Subcutaneous abdominal adipose tissue (tissue), 5 donors: ENCODE measurements at regions not wholly inside any gene's neighbourhood (a gene's known extent, or its start where the extent isn't known, plus 50 kb on each side); places are given as distances from the start of the nearest gene placed in this dataset.

ENCODE experiments used
- H3K27ac ChIP-seq: one replicate; pipeline ENCODE4 v1.7.0; 2013; ENCODE audit warnings: low read depth, mild to moderate bottlenecking, inconsistent platforms, low read length, moderate library complexity
- H3K27me3 ChIP-seq, 5 donors: one replicate each; pipeline ENCODE4 v1.7.0; 2013; ENCODE audit warnings: low read length in 5 of 5, inconsistent platforms in 1 of 5; ENCODE audit not compliant: control insufficient read depth in 5 of 5, insufficient read depth in 4 of 5
- H3K36me3 ChIP-seq, 5 donors: one replicate each; pipeline ENCODE4 v1.7.0; 2013; ENCODE audit warnings: low read length in 5 of 5; ENCODE audit not compliant: control insufficient read depth in 5 of 5, insufficient read depth in 5 of 5
- H3K4me1 ChIP-seq, 5 donors: one replicate each; pipeline ENCODE4 v1.7.0; 2013; ENCODE audit warnings: low read length in 5 of 5, mild to moderate bottlenecking in 3 of 5, moderate library complexity in 1 of 5; ENCODE audit not compliant: control insufficient read depth in 5 of 5, insufficient read depth in 5 of 5
- H3K4me3 ChIP-seq, 5 donors: one replicate each; pipeline ENCODE4 v1.7.0; 2013; ENCODE audit warnings: low read length in 5 of 5, low read depth in 1 of 5
- H3K9ac ChIP-seq, 5 donors: one replicate each; pipeline ENCODE4 v1.7.0; 2013; ENCODE audit warnings: low read length in 5 of 5, mild to moderate bottlenecking in 4 of 5, moderate library complexity in 3 of 5
- H3K9me3 ChIP-seq, 5 donors: one replicate each; pipeline ENCODE4 v1.7.0; 2013; ENCODE audit warnings: low read length in 5 of 5; ENCODE audit not compliant: control insufficient read depth in 5 of 5
- donor health status: healthy.
- donor health status: healthy.
- donor health status: healthy.
- donor health status: healthy.
- donor health status: healthy.

DNA sequence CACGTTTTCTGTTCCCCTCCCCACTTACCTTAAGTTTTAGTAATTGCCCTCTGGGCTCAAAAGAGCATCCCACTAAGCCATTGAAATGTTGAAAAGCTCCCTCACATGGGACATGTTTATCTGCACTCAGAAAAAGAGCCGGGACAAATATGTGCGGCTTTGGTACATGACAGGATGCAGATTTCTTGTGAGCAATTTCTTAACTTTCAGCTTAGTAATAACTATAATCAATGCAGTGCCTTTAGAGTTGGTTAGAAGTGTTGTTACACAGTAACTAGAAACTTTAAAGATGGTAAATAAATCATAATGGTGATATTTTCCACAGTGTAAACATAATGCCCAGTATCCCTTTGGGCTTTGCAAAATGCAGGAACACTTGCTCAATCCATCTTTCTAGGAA, 89.2 kb downstream of the ZNF365 start:
- no peak overlapping the region for H3K9ac ChIP-seq
- H3K27me3 ChIP-seq, result no peaks in the 10 kb centered on the region
- no peak overlapping the region for H3K27ac ChIP-seq
- no peak overlapping the region for H3K4me3 ChIP-seq
- H3K4me1 ChIP-seq, result peaks cover 0 to 8% (median 0%) of the 10 kb centered on the region in 5 donors
- H3K9me3 ChIP-seq, result peaks cover 0 to 16% (median 11%) of the 10 kb centered on the region in 5 donors
- H3K36me3 ChIP-seq, result no peaks in the 10 kb centered on the region

DNA sequence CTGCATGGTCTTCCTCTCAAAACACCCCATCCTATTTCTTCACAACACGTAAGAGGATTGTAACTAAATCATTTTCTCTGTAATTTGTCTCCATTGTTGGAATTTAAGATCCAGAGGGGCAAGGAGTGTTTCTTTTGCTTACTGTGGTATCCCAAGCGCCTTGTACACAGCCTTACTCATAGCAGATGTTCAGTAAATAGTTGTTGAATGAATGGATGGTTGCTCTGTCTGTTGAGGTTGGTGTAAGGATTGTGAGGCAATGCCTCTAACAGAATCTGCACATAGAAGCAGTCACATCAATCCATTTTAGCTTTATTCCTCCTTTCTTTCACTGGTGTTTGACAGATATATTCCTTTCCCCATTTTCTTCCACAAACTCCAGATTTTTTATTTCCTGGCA, 90.1 kb downstream of the ZNF365 start:
- Histone ChIP-seq H3K4me3 (no peak overlapping the region), H3K9ac (no peak overlapping the region), H3K27me3 (no peaks in the 10 kb centered on the region), H3K9me3 (peaks cover 0 to 16% (median 11%) of the 10 kb centered on the region in 5 donors), H3K4me1 (peaks cover 0 to 8% (median 0%) of the 10 kb centered on the region in 5 donors), H3K27ac (no peak overlapping the region), H3K36me3 (no peaks in the 10 kb centered on the region)

DNA sequence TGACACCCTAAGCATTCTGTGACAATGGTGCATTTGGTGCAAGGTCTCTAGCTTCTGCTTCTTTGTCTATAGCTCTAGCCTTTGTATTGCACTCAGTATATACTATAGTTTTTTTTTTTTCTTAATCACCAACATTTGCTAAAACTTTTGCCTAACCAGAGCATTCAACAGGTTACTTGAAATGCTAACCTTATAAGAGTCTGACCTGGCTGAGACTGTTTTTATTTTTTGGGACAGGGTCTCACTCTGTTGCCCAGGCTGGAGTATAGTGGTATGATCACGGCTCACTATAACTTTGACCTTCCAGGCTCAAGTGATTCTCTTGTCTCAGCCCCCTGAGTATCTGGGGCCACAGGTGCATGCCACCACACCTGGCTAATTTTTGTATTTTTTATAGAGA, 92.4 kb downstream of the ZNF365 start:
- Histone ChIP-seq H3K9ac (no peak overlapping the region), H3K27me3 (no peaks in the 10 kb centered on the region), H3K36me3 (no peaks in the 10 kb centered on the region), H3K4me3 (no peak overlapping the region), H3K4me1 (peaks cover 0 to 8% (median 0%) of the 10 kb centered on the region in 5 donors), H3K9me3 (peaks cover 0 to 16% (median 11%) of the 10 kb centered on the region in 5 donors), H3K27ac (no peak overlapping the region)

DNA sequence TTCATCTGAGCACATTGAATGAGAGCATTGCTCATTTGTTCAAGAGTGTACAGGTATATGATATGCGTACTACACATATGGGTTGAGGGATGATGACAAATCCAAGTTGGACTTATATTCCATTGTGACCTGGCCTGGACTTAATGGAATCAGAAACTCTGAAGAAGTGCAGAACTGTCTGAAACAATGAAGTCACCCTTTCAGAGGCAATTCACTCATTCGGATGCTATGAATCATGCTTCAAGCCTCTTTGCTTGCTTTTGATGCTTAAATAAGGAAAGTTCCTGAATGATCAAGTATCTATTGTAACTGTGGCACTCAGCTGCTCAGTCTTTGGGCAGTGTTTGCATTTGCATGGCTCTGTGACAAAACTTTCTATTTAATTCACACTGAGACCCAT, 93.4 kb downstream of the ZNF365 start:
- peaks cover 0 to 8% (median 0%) of the 10 kb centered on the region in 5 donors for H3K4me1 ChIP-seq
- no peak overlapping the region for H3K4me3 ChIP-seq
- H3K36me3 ChIP-seq, result no peaks in the 10 kb centered on the region
- H3K9me3 ChIP-seq, result peaks cover 0 to 16% (median 11%) of the 10 kb centered on the region in 5 donors
- no peak overlapping the region for H3K27ac ChIP-seq
- no peaks in the 10 kb centered on the region for H3K27me3 ChIP-seq
- H3K9ac ChIP-seq, result no peak overlapping the region

DNA sequence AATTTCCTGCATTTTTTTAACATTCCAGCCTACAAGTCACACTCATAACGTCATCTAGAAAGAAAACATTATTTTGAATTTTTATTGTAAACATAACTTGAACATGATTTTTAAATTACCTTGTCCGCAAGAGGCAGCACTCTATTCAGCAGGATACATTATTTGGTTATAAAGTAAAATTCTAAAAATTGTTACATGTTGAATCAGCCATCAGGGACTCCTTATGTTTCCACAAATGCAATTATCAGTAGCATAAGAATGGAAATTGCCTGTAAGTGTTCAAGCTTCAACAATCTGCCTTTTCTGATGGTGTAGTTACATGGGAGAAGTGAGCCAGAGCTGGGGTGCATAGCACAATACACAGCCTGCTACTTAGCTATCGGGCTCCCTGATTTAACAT, 97.5 kb downstream of the ZNF365 start:
- H3K27ac ChIP-seq, result no peak overlapping the region
- H3K27me3 ChIP-seq, result no peaks in the 10 kb centered on the region
- no peak overlapping the region for H3K4me3 ChIP-seq
- no peaks in the 10 kb centered on the region for H3K36me3 ChIP-seq
- no peaks in the 10 kb centered on the region for H3K4me1 ChIP-seq
- no peak overlapping the region for H3K9ac ChIP-seq
- H3K9me3 ChIP-seq, result no peaks in the 10 kb centered on the region

DNA sequence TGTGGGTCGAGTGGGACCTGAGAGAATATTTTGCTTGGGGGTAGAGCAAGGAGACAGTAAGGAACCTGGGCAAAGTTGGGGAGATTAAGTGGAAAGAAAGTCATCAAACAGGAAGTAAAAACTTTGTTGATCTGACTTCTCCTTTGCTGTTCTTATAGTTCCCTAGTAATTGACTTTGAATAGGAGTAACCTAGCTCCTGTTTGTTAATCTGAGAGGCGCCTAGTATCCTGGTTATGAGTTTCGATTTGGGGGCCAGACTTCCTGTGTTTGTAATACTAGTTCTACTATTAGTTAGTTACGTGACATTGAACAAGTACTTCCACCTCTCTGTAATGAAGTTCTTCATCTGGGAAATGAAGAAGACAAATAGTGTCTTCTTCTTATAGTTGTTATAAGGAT, 99.1 kb downstream of the ZNF365 start:
- H3K36me3 ChIP-seq, result no peaks in the 10 kb centered on the region
- no peak overlapping the region for H3K27ac ChIP-seq
- H3K9me3 ChIP-seq, result no peaks in the 10 kb centered on the region
- no peak overlapping the region for H3K9ac ChIP-seq
- no peak overlapping the region for H3K4me3 ChIP-seq
- H3K27me3 ChIP-seq, result no peaks in the 10 kb centered on the region
- no peaks in the 10 kb centered on the region for H3K4me1 ChIP-seq

DNA sequence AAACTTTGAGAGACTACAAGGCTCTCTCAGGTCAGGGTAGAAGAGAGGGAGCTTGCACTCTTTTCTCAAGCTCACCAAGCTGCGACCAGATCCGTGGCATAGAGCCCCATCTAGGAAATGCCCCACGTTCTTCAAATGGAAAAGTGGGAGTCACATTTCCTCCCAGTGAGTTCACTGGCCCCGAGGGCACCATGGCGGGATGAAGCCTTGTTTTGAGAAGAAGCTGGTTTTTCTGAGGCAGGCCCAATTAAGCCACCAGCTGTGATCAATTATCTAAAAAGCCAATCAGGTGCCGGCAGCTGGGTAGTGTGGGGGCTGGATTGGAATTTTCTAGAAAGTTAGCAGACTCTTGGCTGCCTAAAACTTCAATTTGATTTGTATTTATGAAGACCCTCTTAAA, 101.4 kb downstream of the ZNF365 start:
- no peaks in the 10 kb centered on the region for H3K27me3 ChIP-seq
- no peak overlapping the region for H3K4me3 ChIP-seq
- no peaks in the 10 kb centered on the region for H3K36me3 ChIP-seq
- no peaks in the 10 kb centered on the region for H3K9me3 ChIP-seq
- H3K9ac ChIP-seq, result no peak overlapping the region
- H3K27ac ChIP-seq, result no peak overlapping the region
- peaks cover 0 to 8% (median 0%) of the 10 kb centered on the region in 5 donors for H3K4me1 ChIP-seq

DNA sequence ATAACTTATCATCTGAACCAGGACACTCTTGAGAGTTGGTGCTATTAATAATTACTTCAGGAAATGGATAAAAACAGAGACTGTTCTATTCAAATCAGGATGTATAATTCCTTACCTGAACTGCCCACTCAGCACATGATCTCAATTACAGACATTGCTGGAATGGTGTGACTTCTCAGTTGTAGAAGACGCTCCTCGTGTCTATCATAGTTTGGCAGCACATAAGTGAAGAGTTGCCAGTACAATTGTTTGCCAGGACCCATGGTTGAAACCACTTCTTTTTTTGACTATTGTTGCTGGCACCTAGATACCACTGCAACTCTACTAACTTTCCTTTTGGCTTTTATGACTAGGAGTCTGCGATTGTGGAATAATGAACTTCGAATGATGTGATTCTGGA, 105.4 kb downstream of the ZNF365 start:
- Histone ChIP-seq H3K4me1 (peaks cover 0 to 8% (median 0%) of the 10 kb centered on the region in 5 donors), H3K36me3 (no peaks in the 10 kb centered on the region), H3K27me3 (no peaks in the 10 kb centered on the region), H3K9ac (no peak overlapping the region), H3K9me3 (no peaks in the 10 kb centered on the region), H3K27ac (no peak overlapping the region), H3K4me3 (no peak overlapping the region)

DNA sequence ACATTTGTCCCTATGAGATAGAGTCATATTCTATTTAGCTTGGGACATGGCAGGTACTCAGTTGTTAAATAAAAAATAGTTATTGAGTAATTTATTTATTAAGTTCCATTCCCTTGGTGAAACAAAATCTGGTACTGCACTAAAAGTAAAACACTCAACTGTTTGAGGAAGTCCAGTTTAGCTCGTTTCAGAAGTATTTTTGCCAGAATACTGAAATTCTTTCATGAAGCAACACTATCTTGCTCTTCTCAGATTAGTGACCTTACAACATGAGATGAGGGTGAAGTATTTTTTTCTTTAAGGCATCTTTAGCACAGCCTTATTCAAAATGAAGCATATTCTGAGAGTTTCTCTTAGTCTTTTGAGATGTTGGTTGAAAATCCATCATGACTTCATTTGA, 106.0 kb downstream of the ZNF365 start:
- peaks cover 0 to 8% (median 0%) of the 10 kb centered on the region in 5 donors for H3K4me1 ChIP-seq

DNA sequence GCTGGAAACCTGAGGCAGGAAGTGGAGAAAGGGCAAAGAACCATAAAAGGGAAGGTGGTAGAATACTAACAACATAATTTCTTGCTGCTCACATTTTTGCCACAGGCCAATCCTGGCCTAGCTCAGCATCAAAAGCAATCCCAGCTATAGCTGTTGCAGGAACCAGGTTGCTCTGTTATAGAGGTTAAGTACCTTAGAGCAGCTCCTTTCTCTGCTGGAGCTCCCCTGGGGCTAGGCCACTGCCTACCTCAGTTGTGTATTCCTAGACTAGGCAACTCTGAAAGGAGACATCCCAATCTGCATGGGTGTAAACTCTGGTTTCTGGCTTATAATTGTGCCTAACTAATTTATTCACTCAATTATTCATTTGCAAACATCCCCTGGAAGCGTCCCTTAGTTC, 108.4 kb downstream of the ZNF365 start:
- H3K27me3 ChIP-seq, result no peaks in the 10 kb centered on the region
- H3K9me3 ChIP-seq, result no peaks in the 10 kb centered on the region
- H3K4me3 ChIP-seq, result no peak overlapping the region
- no peak overlapping the region for H3K9ac ChIP-seq
- H3K27ac ChIP-seq, result no peak overlapping the region
- peaks cover 0 to 8% (median 0%) of the 10 kb centered on the region in 5 donors for H3K4me1 ChIP-seq
- H3K36me3 ChIP-seq, result no peaks in the 10 kb centered on the region

More for the DNA sequence above, 106.0 kb downstream of the ZNF365 start:
- no peak overlapping the region for H3K27ac ChIP-seq
- H3K9me3 ChIP-seq, result no peaks in the 10 kb centered on the region
- H3K4me3 ChIP-seq, result no peak overlapping the region
- no peaks in the 10 kb centered on the region for H3K36me3 ChIP-seq
- no peak overlapping the region for H3K9ac ChIP-seq
- H3K27me3 ChIP-seq, result no peaks in the 10 kb centered on the region

DNA sequence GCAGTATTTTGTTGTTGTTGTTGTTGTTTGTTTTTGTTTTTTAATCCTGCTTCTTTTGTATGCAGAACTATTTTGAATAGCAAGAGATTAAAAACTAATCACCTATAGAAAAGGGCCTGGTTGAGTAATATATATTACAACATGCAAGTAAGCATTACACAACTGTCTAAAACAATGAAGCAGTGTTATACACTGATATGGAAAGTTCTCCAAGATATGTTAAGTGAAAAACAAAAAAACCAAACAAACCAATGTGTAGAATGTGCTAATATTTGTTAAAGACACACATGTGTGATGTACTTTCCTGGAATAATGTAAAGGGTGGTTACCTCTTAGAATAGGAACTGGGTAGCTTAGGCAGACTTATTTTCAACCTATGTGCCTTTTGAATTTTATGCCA, 117.4 kb downstream of the ZNF365 start:
- no peak overlapping the region for H3K27ac ChIP-seq

More for the DNA sequence above, 117.4 kb downstream of the ZNF365 start:
- H3K36me3 ChIP-seq, result no peaks in the 10 kb centered on the region
- H3K4me3 ChIP-seq, result no peak overlapping the region
- no peak overlapping the region for H3K9ac ChIP-seq
- H3K27me3 ChIP-seq, result no peaks in the 10 kb centered on the region
- no peaks in the 10 kb centered on the region for H3K9me3 ChIP-seq
- peaks cover 5 to 22% (median 14%) of the 10 kb centered on the region in 5 donors for H3K4me1 ChIP-seq
